Common myeloid progenitor, CD34-positive (primary cell): ENCODE measurements at regions not wholly inside any gene's neighbourhood (a gene's known extent, or its start where the extent isn't known, plus 50 kb on each side); places are given as distances from the start of the nearest gene placed in this dataset.

Source experiments
- CTCF ChIA-PET: fragments of 350-600 bp; sonication (Branson Sonifier 250); formaldehyde crosslinking; loops from one replicate; lab custom pipeline; 2021; ENCODE audit warnings: antibody characterized with exemption; lab: Charles Lee
- POLR2A ChIA-PET: fragments of 350-600 bp; sonication (Branson Sonifier 250); formaldehyde crosslinking; loops from one replicate; lab custom pipeline; 2021; ENCODE audit warnings: antibody characterized with exemption; lab: Charles Lee
- DNase-seq, 3 donors: peaks; one replicate each; pipeline versions ENCODE4 v3.0.0 to v3.0.0-alpha.2; 2013
- H3K27ac ChIP-seq, 2 experiments: 1 replicate in 1 of 2; 2 replicates in 1 of 2; pipeline ENCODE4 v1.7.0; 2013; ENCODE audit warnings: inconsistent platforms in 2 of 2, low read length in 2 of 2, mild to moderate bottlenecking in 2 of 2, low read depth in 1 of 2, moderate library complexity in 1 of 2; ENCODE audit not compliant: severe bottlenecking in 2 of 2, insufficient read depth in 1 of 2, poor library complexity in 1 of 2
- H3K27me3 ChIP-seq, 5 experiments: replicated peaks in 2 of 5; 1 replicate in 3 of 5; 2 replicates in 2 of 5; pipeline versions ENCODE4 v1.6.1 to v1.7.0; 2013; ENCODE audit warnings: low read length in 4 of 5, mild to moderate bottlenecking in 2 of 5, moderate library complexity in 2 of 5, inconsistent platforms in 1 of 5; ENCODE audit not compliant: insufficient read depth in 5 of 5, control insufficient read depth in 4 of 5
- H3K36me3 ChIP-seq, 4 experiments: 1 replicate in 2 of 4; 2 replicates in 2 of 4; pipeline versions ENCODE4 v1.6.1 to v1.7.0; 2013; ENCODE audit warnings: low read length in 3 of 4, control low read depth in 1 of 4, mild to moderate bottlenecking in 1 of 4; ENCODE audit not compliant: control insufficient read depth in 4 of 4, insufficient read depth in 4 of 4
- H3K4me1 ChIP-seq, 4 experiments: 1 replicate in 3 of 4; 2 replicates in 1 of 4; pipeline versions ENCODE4 v1.6.1 to v1.7.1; 2013; ENCODE audit warnings: low read length in 3 of 4, mild to moderate bottlenecking in 3 of 4, control low read depth in 1 of 4, inconsistent platforms in 1 of 4, moderate library complexity in 1 of 4; ENCODE audit not compliant: control insufficient read depth in 4 of 4, insufficient read depth in 4 of 4; ENCODE audit errors: control extremely low read depth in 1 of 4
- H3K4me3 ChIP-seq, 7 experiments: 1 replicate in 4 of 7; 2 replicates in 3 of 7; pipeline versions ENCODE4 v1.5.1 to v1.7.0; 2013; ENCODE audit warnings: mild to moderate bottlenecking in 7 of 7, low read length in 6 of 7, moderate library complexity in 6 of 7, inconsistent platforms in 2 of 7, low read depth in 2 of 7, control low read depth in 1 of 7; ENCODE audit not compliant: insufficient read depth in 4 of 7, control insufficient read depth in 1 of 7; ENCODE audit errors: extremely low read depth in 1 of 7
- H3K9me3 ChIP-seq, 5 experiments: 1 replicate in 4 of 5; 2 replicates in 1 of 5; pipeline versions ENCODE4 v1.6.1 to v1.7.1; 2013; ENCODE audit warnings: low read length in 4 of 5, mild to moderate bottlenecking in 2 of 5, inconsistent platforms in 1 of 5, low read depth in 1 of 5, moderate library complexity in 1 of 5; ENCODE audit not compliant: control insufficient read depth in 4 of 5, insufficient read depth in 2 of 5; ENCODE audit errors: control extremely low read depth in 1 of 5
- whole genome bisulfite sequencing: methylation state at CpG from one replicate; pipeline ENCODE4 v1.1.5; 2013; ENCODE audit not compliant: insufficient coverage; 5-methylcytosine and 5-hydroxymethylcytosine counted together

DNA sequence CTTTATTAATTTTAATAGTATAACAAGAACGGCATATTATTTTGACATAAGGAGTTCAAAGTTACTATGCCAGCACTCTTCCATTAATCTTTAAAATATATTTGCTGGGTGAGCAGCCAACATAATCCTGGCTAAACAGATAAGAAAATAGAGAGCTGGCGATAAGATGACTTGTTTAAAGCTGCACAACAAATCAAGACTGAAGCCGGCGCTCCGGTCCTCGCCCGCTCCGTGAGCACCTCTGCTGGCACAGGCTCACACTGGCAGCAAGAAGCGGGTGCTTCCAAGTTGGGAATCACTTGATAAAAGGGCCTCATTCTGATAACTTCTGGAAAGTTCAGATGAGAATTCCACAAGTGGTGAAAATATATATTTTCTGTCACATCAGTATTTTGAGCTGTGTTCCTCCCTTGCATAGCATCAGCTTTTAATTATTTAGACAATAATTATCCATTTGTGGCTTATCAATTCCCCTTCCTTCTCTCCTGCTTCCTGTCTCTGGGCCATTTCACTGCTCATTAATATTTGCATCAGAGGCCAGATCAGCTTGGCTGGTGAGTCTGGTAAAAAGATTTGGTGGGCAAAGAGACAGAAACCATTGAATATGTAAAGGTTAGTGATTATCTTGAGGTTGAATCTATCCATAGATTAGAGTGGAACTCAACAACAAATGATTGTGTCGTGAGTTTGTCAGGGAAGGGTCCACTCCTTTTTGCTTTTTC is 205.3 kb downstream of the MZT1 start:
- Histone ChIP-seq H3K36me3 (no peaks in the 10 kb centered on the region), H3K4me3 (no peak overlapping the region), H3K27me3 (no peaks in the 10 kb centered on the region), H3K27ac (no peak overlapping the region), H3K9me3 (no peaks in the 10 kb centered on the region), H3K4me1 (no peaks in the 10 kb centered on the region)
- ChIA-PET POLR2A (no interaction called here), CTCF (no interaction called here)
- DNase-seq = no peak
- WGBS = 98% methylated on average over 8 of the region's 10 CpGs

DNA sequence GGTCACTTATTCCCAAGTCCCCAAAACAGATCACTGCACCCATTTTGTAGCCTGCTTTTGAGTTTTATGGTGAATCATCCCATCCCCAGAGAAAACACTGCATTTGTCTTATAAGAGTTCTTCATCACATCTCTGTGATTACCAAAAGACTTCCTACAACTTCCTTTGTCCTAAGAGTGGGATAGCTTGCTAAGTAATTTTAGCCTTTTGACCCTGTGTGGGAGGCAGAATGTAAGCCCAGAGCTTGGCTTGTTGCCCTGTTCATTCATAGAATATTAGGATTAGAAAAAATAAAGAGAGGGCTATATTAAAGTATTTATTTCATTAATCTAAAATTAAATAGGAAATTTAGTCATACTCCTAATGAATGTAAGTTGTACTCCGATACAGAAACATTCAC is 213.3 kb downstream of the MZT1 start:
- no peaks in the 10 kb centered on the region for H3K4me1 ChIP-seq
- no peak overlapping the region for H3K4me3 ChIP-seq
- no peaks in the 10 kb centered on the region for H3K36me3 ChIP-seq
- no peaks in the 10 kb centered on the region for H3K9me3 ChIP-seq
- no peak for DNase-seq
- ChIA-PET POLR2A (no interaction called here), CTCF (no interaction called here)
- H3K27ac ChIP-seq = no peak overlapping the region
- no CpG with 5 or more reads among the region's 1 CpG for WGBS
- no peaks in the 10 kb centered on the region for H3K27me3 ChIP-seq

DNA sequence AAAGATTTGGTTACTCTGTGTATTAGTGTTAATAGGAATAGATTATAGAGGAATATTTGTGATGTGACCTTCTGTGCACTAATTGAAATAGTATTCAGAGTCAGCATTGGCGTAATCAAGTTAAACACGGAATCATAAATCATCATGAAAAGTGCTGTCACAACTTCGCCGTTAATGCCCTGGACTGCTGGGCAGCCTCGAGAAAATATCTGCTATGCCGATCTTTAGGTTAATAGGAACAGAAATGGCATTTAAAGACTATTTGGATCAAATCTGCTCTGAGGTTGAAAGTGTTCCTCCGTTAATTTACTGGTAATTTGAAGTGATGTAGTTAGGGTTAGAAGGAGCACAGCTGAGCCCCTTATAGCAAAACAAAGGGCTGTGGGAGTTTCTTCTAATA is 219.0 kb downstream of the MZT1 start:
- Histone ChIP-seq H3K36me3 (no peaks in the 10 kb centered on the region), H3K27ac (no peak overlapping the region), H3K27me3 (no peaks in the 10 kb centered on the region), H3K4me3 (no peak overlapping the region), H3K4me1 (no peaks in the 10 kb centered on the region), H3K9me3 (no peaks in the 10 kb centered on the region)
- 92% methylated on average over 7 of the region's 7 CpGs for WGBS
- DNase-seq = no peak
- ChIA-PET POLR2A (no interaction called here), CTCF (no interaction called here)

DNA sequence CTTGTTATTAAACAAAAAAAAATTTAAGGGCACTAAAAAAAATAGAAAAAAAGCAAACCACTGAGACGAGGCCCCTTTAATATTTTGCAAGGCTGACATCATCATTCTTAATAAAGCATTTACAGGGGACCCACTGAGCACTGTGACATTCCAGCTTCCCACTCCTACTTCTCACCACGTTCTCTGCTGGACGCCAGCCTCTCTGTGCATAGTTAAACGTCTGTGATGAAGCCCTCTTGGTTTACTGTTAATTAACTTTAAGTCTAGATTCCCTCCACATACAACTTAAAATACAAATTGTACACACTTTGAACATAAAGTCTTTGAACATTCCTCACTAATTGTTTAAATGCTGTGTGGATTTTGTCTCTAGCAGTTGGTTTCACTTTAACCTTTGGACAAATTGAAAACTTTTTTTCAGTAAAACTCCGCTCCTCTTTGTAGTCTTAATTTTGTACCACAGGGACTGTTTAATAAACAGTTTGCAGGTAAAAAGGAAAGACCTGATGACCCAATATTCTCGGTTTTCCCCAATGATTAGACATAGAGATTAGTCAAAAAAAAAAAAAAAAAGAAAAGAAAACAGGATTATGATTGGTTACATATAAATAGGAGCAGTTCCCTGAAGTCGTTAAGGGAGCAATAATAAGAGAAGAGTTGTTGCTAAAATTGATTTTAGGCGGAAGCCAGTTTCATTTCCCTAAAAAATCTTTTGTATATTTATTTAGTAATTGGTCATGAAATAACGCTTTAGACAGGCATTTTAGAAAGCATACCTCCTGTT is 219.8 kb downstream of the MZT1 start:
- ChIA-PET CTCF (no interaction called here), POLR2A (interaction anchor here (0.6 kb wide), 1 partner anchor 140 kb away, joined by 3 read pairs; no protein-coding TSS in a partner anchor)
- H3K4me3 ChIP-seq = no peak overlapping the region
- H3K36me3 ChIP-seq = no peaks in the 10 kb centered on the region
- no peaks in the 10 kb centered on the region for H3K4me1 ChIP-seq
- no peak for DNase-seq
- no peaks in the 10 kb centered on the region for H3K27me3 ChIP-seq
- H3K9me3 ChIP-seq = no peaks in the 10 kb centered on the region
- 95% methylated on average over 6 of the region's 9 CpGs for WGBS
- H3K27ac ChIP-seq = no peak overlapping the region

DNA sequence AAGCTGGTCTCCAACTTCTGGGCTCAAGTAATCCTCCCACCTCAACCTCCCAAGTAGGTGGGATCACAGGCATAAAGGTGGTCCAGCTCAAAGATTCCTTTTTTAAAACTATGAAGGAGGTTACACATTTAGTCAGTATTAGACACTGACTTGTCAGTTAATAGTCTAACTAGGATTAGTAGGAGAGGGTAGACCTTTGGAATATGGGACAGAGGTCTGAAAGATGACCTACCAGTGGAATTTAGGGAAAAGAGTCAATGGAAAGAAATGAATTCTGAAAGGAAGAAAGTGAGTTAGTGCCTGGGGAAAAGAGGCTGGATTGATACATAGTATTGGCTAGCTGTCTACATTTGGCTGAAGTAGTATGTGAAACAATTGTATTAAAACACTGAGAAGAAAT is 220.7 kb downstream of the MZT1 start:
- no peaks in the 10 kb centered on the region for H3K9me3 ChIP-seq
- POLR2A ChIA-PET = interaction anchor here (0.6 kb wide), 1 partner anchor 141 kb away, joined by 3 read pairs; no protein-coding TSS in a partner anchor
- CTCF ChIA-PET = no interaction called here

DNA sequence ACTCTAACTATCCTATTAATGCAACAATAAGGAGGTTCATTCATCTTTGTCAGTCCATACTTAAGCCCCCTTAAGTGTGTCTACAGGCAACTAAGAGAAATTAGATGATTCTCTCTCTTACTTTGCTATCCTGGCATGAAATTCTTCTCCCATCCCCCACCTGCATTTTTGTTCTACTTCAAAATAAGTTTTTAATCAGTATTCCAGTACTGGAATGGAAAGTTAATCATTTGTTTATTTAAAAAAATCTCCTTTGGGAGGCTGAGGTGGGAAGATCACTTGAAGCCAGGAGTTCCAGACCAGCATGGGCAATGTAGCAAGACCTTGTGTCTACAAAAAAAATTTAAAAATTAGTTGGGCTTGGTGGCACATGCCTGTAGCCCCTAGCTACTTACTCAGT is 222.1 kb downstream of the MZT1 start:
- H3K27me3 ChIP-seq = no peaks in the 10 kb centered on the region
- POLR2A ChIA-PET = no interaction called here
- CTCF ChIA-PET = no interaction called here
- no peaks in the 10 kb centered on the region for H3K4me1 ChIP-seq
- no peak overlapping the region for H3K4me3 ChIP-seq
- H3K9me3 ChIP-seq = no peaks in the 10 kb centered on the region
- no peaks in the 10 kb centered on the region for H3K36me3 ChIP-seq
- DNase-seq = no peak
- no peak overlapping the region for H3K27ac ChIP-seq

More for the DNA sequence above, 220.7 kb downstream of the MZT1 start:
- Histone ChIP-seq H3K4me3 (no peak overlapping the region), H3K4me1 (no peaks in the 10 kb centered on the region), H3K27ac (no peak overlapping the region), H3K36me3 (no peaks in the 10 kb centered on the region), H3K27me3 (no peaks in the 10 kb centered on the region)
- DNase-seq = no peak

DNA sequence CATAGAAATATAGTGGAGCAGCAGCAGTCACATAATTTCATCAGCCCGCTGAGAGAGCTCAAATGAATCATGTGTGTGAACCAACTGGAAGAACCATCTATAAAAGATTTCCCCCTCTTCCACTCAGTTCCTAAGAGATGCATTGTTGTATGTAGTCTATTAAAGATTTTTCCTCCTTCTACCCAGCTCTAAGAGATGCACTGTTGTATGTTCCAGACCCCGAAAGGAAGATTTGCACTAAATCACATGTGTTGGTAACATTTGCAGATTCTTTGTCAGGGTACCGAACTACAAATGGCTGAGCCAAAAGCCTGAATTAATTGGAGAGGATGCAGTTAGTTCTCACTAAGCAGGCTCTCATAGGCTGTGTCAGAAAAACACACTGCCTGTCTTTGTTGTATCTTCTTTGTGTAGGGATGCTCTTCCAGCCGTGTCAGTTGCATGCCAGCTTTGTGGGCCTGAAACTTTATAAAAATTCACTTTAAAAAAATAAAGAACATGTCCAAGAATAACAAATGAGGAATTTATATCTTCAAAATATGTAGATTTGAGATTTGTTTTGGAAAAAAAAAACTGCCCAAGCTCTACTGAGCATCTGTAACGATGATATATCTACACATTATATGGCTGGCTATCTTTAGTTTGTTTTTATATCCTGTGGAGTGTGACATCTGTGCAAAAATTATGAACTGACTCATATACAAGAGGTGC is 223.1 kb downstream of the MZT1 start:
- CTCF ChIA-PET = no interaction called here

More for the DNA sequence above, 223.1 kb downstream of the MZT1 start:
- Histone ChIP-seq H3K9me3 (no peaks in the 10 kb centered on the region), H3K27me3 (no peaks in the 10 kb centered on the region), H3K36me3 (no peaks in the 10 kb centered on the region), H3K4me1 (no peaks in the 10 kb centered on the region), H3K27ac (no peak overlapping the region), H3K4me3 (no peak overlapping the region)
- WGBS = 100% methylated on average over 2 of the region's 5 CpGs
- no peak for DNase-seq
- POLR2A ChIA-PET = no interaction called here
